Epithelial cell of esophagus (primary cell): ENCODE measurements at regions not wholly inside any gene's neighbourhood (a gene's known extent, or its start where the extent isn't known, plus 50 kb on each side); places are given as distances from the start of the nearest gene placed in this dataset.
"Not testable (repeated sequence)": the region's sequence is repeated elsewhere in the genome, so short reads cannot be mapped to it uniquely, and the experiment has no call there.

ENCODE experiments used
- DNase-seq: peaks from one replicate; pipeline ENCODE4 v3.0.0; 2010; ENCODE audit warnings: low read depth
- H3K4me3 ChIP-seq: 2 replicates; pipeline ENCODE4 v1.5.1; 2011; ENCODE audit warnings: mild to moderate bottlenecking, low read length, control low read depth
- CTCF ChIP-seq: IDR thresholded peaks from 2 replicates; pipeline ENCODE4 v1.5.1; 2011; ENCODE audit warnings: low read depth, mild to moderate bottlenecking, low read length, control low read depth, inconsistent platforms; ENCODE audit not compliant: insufficient read depth; ENCODE audit errors: missing control alignments

- H3K4me3 ChIP-seq = no peak overlapping the region
- no peak for TF ChIP-seq CTCF
- DNase-seq = no peak
These were observed 648.4 kb downstream of the QKI start for GRCh38 chr6:164062872-164063271.

GRCh38 chr6:164057876-164058275 is 643.4 kb downstream of the QKI start:
- no peak overlapping the region for H3K4me3 ChIP-seq
- TF ChIP-seq CTCF = no peak
- no peak for DNase-seq

GRCh38 chr6:164051427-164051826 is 636.9 kb downstream of the QKI start:
- no peak for DNase-seq
- TF ChIP-seq CTCF = no peak
- H3K4me3 ChIP-seq = no peak overlapping the region

GRCh38 chr6:164049517-164049988 is 635.0 kb downstream of the QKI start:
- H3K4me3 ChIP-seq = no peak overlapping the region
- no peak for TF ChIP-seq CTCF
- DNase-seq = no peak

- no peak overlapping the region for H3K4me3 ChIP-seq
- no peak for DNase-seq
- TF ChIP-seq CTCF = no peak
These were observed 634.5 kb downstream of the QKI start for GRCh38 chr6:164048840-164049516.

- no peak for DNase-seq
- no peak for TF ChIP-seq CTCF
- H3K4me3 ChIP-seq = no peak overlapping the region
These were observed 630.6 kb downstream of the QKI start for GRCh38 chr6:164045082-164045481.

- H3K4me3 ChIP-seq, DNase-seq: not testable (repeated sequence)
These were observed 629.1 kb downstream of the QKI start for GRCh38 chr6:164043656-164044055.

GRCh38 chr6:164042212-164042611 is 627.7 kb downstream of the QKI start:
- H3K4me3 ChIP-seq = no peak overlapping the region
- no peak for TF ChIP-seq CTCF
- DNase-seq = no peak
